Colonic mucosa (tissue), 4 donors: ENCODE measurements at regions not wholly inside any gene's neighbourhood (a gene's known extent, or its start where the extent isn't known, plus 50 kb on each side); places are given as distances from the start of the nearest gene placed in this dataset.
"Not testable (repeated sequence)": the region's sequence is repeated elsewhere in the genome, so short reads cannot be mapped to it uniquely, and the experiment has no call there.

Experiments
- DNase-seq: peaks from one replicate; pipeline ENCODE4 v3.0.0-alpha.2; 2020
- H3K27ac ChIP-seq: fragments of 200-600 bp; one replicate; pipeline ENCODE4 v1.8.0; 2021
- H3K27me3 ChIP-seq: fragments of 200-600 bp; one replicate; pipeline ENCODE4 v1.8.0; 2021
- H3K36me3 ChIP-seq: fragments of 200-600 bp; one replicate; pipeline ENCODE4 v1.8.0; 2021
- H3K4me1 ChIP-seq: fragments of 200-600 bp; one replicate; pipeline ENCODE4 v1.8.0; 2021; ENCODE audit warnings: mild to moderate bottlenecking
- H3K4me3 ChIP-seq: fragments of 200-600 bp; one replicate; pipeline ENCODE4 v1.8.0; 2021
- H3K9ac ChIP-seq, 2 donors: one replicate each; pipeline ENCODE4 v1.7.0; 2013; ENCODE audit warnings: control low read depth in 2 of 2, low read depth in 2 of 2, low read length in 2 of 2
- H3K9me3 ChIP-seq: fragments of 200-600 bp; one replicate; pipeline ENCODE4 v1.8.0; 2021
- intact Hi-C: fragments of 100-400 bp; cut with DNase I; formaldehyde crosslinking; loops from one replicate; pipeline ENCODE4 v1.14.1; 2022
- TF ChIP-seq, protein P1 (sequence below): fragments of 200-600 bp; IDR thresholded peaks from one replicate; pipeline ENCODE4 v1.8.0; 2022; ENCODE audit warnings: antibody characterized with exemption, mild to moderate bottlenecking
- donor health status: healthy.
- donor health status: DM: no; HTN: no; CAD: no.
- donor health status: DM: no; HTN: no; CAD: no.

- no peak for DNase-seq
- TF ChIP-seq, protein P1, sequence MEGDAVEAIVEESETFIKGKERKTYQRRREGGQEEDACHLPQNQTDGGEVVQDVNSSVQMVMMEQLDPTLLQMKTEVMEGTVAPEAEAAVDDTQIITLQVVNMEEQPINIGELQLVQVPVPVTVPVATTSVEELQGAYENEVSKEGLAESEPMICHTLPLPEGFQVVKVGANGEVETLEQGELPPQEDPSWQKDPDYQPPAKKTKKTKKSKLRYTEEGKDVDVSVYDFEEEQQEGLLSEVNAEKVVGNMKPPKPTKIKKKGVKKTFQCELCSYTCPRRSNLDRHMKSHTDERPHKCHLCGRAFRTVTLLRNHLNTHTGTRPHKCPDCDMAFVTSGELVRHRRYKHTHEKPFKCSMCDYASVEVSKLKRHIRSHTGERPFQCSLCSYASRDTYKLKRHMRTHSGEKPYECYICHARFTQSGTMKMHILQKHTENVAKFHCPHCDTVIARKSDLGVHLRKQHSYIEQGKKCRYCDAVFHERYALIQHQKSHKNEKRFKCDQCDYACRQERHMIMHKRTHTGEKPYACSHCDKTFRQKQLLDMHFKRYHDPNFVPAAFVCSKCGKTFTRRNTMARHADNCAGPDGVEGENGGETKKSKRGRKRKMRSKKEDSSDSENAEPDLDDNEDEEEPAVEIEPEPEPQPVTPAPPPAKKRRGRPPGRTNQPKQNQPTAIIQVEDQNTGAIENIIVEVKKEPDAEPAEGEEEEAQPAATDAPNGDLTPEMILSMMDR = no peak
- Histone ChIP-seq H3K36me3 (no peaks in the 10 kb centered on the region), H3K9ac (no peak overlapping the region), H3K27ac (no peak overlapping the region), H3K27me3 (no peaks in the 10 kb centered on the region), H3K9me3 (no peaks in the 10 kb centered on the region), H3K4me3 (no peak overlapping the region), H3K4me1 (no peaks in the 10 kb centered on the region)
- intact Hi-C loops = no loop called here
Measured at GRCh38 chr13:54033323-54033861, 1004.8 kb downstream of the OLFM4 start.

GRCh38 chr13:54034047-54034446 is 1005.4 kb downstream of the OLFM4 start:
- H3K4me3 ChIP-seq = no peak overlapping the region
- H3K9ac ChIP-seq = no peak overlapping the region
- no peaks in the 10 kb centered on the region for H3K9me3 ChIP-seq
- H3K4me1 ChIP-seq = no peaks in the 10 kb centered on the region
- TF ChIP-seq, protein P1 = no peak
- no peaks in the 10 kb centered on the region for H3K27me3 ChIP-seq
- DNase-seq = no peak
- H3K36me3 ChIP-seq = no peaks in the 10 kb centered on the region
- H3K27ac ChIP-seq = no peak overlapping the region
- intact Hi-C loops = no loop called here

DNA sequence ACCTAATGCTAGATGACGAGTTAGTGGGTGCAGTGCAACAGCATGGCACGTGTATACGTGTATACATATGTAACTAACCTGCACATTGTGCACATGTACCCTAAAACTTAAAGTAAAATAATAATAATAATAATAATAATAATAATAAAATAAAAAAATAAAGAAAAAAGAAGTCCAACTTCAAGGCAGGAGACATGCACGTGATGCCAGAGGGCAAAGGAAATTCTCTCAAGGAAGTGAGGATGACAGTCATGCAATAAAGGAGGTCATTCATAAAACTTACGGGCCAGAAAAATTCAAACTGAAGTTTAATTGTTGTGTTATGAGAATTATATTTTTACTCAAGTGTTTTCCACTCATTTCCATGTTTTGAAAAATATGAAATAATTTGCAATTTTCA is 1028.8 kb downstream of the OLFM4 start:
- H3K4me1 ChIP-seq, H3K27me3 ChIP-seq, DNase-seq, intact Hi-C loops, H3K9me3 ChIP-seq, H3K4me3 ChIP-seq, H3K36me3 ChIP-seq, H3K27ac ChIP-seq, H3K9ac ChIP-seq: not testable (repeated sequence)

- H3K27me3 ChIP-seq, H3K9ac ChIP-seq, DNase-seq, H3K4me3 ChIP-seq, intact Hi-C loops, H3K4me1 ChIP-seq, H3K36me3 ChIP-seq, H3K9me3 ChIP-seq, H3K27ac ChIP-seq: not testable (repeated sequence)
Measured at GRCh38 chr13:54069958-54070357, 1041.3 kb downstream of the OLFM4 start.

DNA sequence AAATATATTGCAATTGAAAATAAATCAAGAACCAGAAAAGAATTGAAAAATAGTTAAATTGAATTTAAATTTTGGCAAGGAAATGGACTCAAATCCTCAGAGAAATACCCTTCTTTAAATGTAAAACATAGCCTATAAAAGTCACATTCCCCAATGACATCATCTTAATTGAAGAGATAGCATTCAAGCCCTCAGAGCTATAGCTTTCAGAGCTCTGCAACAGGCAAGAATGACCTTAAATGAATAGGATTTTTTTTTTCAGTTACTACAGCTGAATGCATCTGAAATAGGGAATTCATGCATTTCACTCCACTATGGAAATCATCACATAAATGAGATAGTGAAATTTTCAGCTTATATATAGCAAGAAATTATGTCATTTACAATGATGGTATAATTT is 1049.0 kb downstream of the OLFM4 start:
- no peak overlapping the region for H3K27ac ChIP-seq
- no peaks in the 10 kb centered on the region for H3K4me1 ChIP-seq
- H3K9ac ChIP-seq = no peak overlapping the region
- H3K27me3 ChIP-seq = no peaks in the 10 kb centered on the region
- DNase-seq = no peak
- H3K36me3 ChIP-seq = no peaks in the 10 kb centered on the region
- intact Hi-C loops = no loop called here
- H3K9me3 ChIP-seq = no peaks in the 10 kb centered on the region
- TF ChIP-seq, protein P1 = no peak
- H3K4me3 ChIP-seq = no peak overlapping the region

GRCh38 chr13:54078271-54078870 is 1049.8 kb downstream of the OLFM4 start:
- H3K27ac ChIP-seq = no peak overlapping the region
- no peaks in the 10 kb centered on the region for H3K9me3 ChIP-seq
- TF ChIP-seq, protein P1 = no peak
- no peaks in the 10 kb centered on the region for H3K4me1 ChIP-seq
- no peak overlapping the region for H3K9ac ChIP-seq
- no peaks in the 10 kb centered on the region for H3K36me3 ChIP-seq
- no peak overlapping the region for H3K4me3 ChIP-seq
- DNase-seq = no peak
- intact Hi-C loops = no loop called here
- no peaks in the 10 kb centered on the region for H3K27me3 ChIP-seq

DNA sequence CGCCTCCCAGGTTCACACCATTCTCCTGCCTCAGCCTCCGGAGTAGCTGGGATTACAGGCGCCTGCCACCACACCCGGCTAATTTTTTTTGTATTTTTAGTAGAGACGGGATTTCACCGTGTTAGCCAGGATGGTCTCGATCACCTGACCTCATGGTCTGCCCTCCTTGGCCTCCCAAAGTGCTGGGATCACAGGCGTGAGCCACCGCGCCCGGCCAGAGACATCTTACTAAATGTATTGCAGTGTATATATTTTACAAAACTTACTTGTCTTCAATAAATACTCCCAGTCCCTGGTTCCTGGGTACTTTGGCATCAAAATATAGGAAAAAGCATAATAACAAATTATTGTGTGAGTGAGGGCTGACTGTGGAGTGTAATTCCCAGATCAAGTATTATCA is 1053.7 kb downstream of the OLFM4 start:
- intact Hi-C loops, DNase-seq, H3K27me3 ChIP-seq, H3K4me3 ChIP-seq, H3K9me3 ChIP-seq, H3K36me3 ChIP-seq, H3K4me1 ChIP-seq, H3K9ac ChIP-seq, H3K27ac ChIP-seq: not testable (repeated sequence)
